NT2/D1 (cell line): ENCODE measurements at regions not wholly inside any gene's neighbourhood (a gene's known extent, or its start where the extent isn't known, plus 50 kb on each side); places are given as distances from the start of the nearest gene placed in this dataset.

Experiments used
- DNase-seq: peaks from one replicate; pipeline ENCODE4 v3.0.0-alpha.2; 2011; ENCODE audit warnings: low read depth, low spot score
- H3K27me3 ChIP-seq: 2 replicates; pipeline ENCODE4 v1.6.0; 2011; ENCODE audit warnings: mild to moderate bottlenecking; ENCODE audit not compliant: insufficient read length, insufficient read depth
- H3K36me3 ChIP-seq: 2 replicates; pipeline ENCODE4 v1.6.1; 2011; ENCODE audit warnings: mild to moderate bottlenecking, low read length, mixed read lengths; ENCODE audit not compliant: insufficient read depth, insufficient read length
- H3K4me1 ChIP-seq: 2 replicates; pipeline ENCODE4 v1.5.1; 2011; ENCODE audit not compliant: insufficient read depth, insufficient read length
- H3K4me3 ChIP-seq: 2 replicates; pipeline ENCODE4 v1.5.1; 2011; ENCODE audit warnings: low read depth; ENCODE audit not compliant: insufficient read length
- H3K9ac ChIP-seq: 2 replicates; pipeline ENCODE4 v1.6.0; 2011; ENCODE audit warnings: low read depth; ENCODE audit not compliant: insufficient read length
- H3K9me3 ChIP-seq: 2 replicates; pipeline ENCODE4 v1.5.1; 2011; ENCODE audit warnings: mild to moderate bottlenecking, low read length; ENCODE audit not compliant: insufficient read depth
- SUZ12 ChIP-seq: IDR thresholded peaks from 2 replicates; pipeline ENCODE4 v1.6.1; 2011; ENCODE audit not compliant: insufficient read length, insufficient read depth; ENCODE audit errors: extremely low read depth
- YY1 ChIP-seq: IDR thresholded peaks from 2 replicates; pipeline ENCODE4 v1.6.1; 2011; ENCODE audit not compliant: insufficient read length, insufficient read depth
- ZNF274 ChIP-seq: IDR thresholded peaks from 2 replicates; pipeline ENCODE4 v1.6.1; 2011; ENCODE audit warnings: mild to moderate bottlenecking, low read depth, low read length

DNA sequence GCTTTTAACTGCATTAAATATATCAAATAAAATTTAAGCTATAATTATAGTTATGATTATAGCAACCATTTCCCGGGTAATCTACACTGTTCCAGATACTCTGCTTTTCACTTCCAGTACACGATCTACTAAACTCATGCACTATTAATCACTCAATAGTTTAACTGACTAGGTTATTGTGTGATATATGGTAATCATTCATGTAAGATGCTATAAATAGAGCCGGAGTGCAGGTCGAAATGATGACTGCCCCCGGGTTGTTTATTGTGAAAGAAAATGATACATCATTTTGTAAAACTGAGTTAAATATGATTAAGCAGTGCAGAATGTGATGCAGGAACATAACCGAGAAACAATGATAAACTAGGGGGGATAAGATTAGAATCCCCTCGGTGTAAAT is 434.6 kb upstream of the DSEL start:
- no peaks in the 10 kb centered on the region for H3K27me3 ChIP-seq
- DNase-seq, result no peak
- no peak overlapping the region for H3K4me3 ChIP-seq
- no peaks in the 10 kb centered on the region for H3K36me3 ChIP-seq
- H3K9me3 ChIP-seq, result no peaks in the 10 kb centered on the region
- H3K9ac ChIP-seq, result no peak overlapping the region
- no peaks in the 10 kb centered on the region for H3K4me1 ChIP-seq
- TF ChIP-seq ZNF274 (no peak), YY1 (no peak), SUZ12 (no peak)

DNA sequence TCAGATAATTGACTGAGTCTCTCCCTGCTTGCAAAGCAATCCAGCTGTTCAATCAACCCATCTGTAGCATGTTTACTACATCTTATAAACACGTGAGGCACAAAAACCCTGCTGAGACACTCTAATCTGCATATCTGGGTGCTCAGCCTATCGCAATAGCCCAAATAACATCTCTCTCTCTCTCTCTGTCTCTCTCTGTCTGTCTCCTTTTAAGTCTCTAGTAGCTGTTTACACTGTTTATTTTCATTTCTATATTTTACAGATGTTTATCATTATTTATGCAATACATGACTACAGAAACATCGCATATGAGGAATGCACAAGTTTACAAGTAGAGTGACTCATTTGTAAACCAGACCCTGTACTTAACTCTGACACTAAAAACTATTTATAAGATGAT is 422.1 kb upstream of the DSEL start:
- TF ChIP-seq ZNF274 (no peak), YY1 (no peak), SUZ12 (no peak)
- Histone ChIP-seq H3K4me3 (no peak overlapping the region), H3K4me1 (no peaks in the 10 kb centered on the region), H3K36me3 (no peaks in the 10 kb centered on the region), H3K27me3 (no peaks in the 10 kb centered on the region), H3K9me3 (no peaks in the 10 kb centered on the region), H3K9ac (no peak overlapping the region)
- no peak for DNase-seq

DNA sequence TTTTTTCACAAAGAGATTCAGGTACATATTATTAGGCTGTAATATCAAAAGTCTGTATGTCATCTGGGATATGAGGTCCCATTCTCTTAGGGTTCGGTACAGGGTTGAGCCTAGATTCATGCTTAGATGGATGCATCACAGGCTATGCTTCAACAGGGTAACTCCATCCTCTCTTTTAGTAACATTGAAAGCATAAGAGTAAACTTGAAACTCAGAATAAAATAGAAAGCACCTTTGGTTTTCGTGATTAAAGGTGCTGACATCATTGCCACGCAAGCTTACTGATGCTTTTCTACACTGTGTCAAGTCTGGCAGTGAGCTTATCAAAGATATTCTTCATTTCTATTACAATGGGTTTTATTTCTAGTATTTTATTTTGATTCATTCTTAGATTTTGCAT is 419.1 kb upstream of the DSEL start:
- no peak for DNase-seq
- Histone ChIP-seq H3K9ac (no peak overlapping the region), H3K4me3 (no peak overlapping the region), H3K4me1 (no peaks in the 10 kb centered on the region), H3K9me3 (no peaks in the 10 kb centered on the region), H3K27me3 (no peaks in the 10 kb centered on the region), H3K36me3 (no peaks in the 10 kb centered on the region)
- no peak for TF ChIP-seq SUZ12
- TF ChIP-seq ZNF274, result no peak

DNA sequence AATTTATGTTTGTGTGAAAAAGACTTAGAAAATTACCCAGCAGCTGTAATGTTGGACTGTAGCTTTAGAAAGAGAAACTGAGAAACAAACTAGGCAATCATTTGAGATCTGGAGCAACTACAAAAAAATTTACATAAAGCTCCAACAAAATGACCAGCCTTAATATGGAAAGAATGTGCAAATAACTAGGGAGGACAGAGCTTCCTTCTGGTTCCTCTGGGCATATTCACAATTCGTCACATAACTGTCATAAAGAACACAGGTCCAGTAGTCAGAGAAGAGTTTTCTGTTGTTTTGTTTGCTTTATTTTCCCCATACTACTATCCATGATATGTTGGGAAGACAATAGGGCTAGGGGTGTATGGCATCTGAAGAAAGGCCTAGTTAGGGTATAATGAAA is 416.8 kb upstream of the DSEL start:
- Histone ChIP-seq H3K27me3 (no peaks in the 10 kb centered on the region), H3K36me3 (no peaks in the 10 kb centered on the region), H3K4me1 (no peaks in the 10 kb centered on the region), H3K4me3 (no peak overlapping the region), H3K9me3 (no peaks in the 10 kb centered on the region), H3K9ac (no peak overlapping the region)
- TF ChIP-seq SUZ12 (no peak), ZNF274 (no peak), YY1 (no peak)
- no peak for DNase-seq

DNA sequence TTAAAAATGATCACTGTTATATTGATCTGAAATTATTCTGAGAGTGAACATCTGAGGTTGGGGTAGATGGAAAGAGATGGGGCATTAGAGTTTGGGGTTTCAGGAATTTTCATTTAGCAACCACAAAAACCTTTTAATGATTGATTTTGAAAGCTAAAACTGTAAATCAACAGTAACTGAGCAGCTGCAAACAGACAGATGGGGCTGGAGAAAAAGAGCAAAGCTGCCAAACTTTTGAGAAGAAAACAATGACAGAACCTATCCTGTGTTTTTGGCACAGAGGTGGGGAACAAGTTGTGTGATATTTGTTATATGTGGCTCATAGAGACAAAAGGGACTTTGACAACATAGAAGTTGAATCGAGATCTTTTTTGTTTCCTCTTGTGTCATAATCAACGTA is 415.8 kb upstream of the DSEL start:
- H3K27me3 ChIP-seq, result no peaks in the 10 kb centered on the region
- no peak for DNase-seq
- no peaks in the 10 kb centered on the region for H3K9me3 ChIP-seq
- H3K4me3 ChIP-seq, result no peak overlapping the region
- H3K36me3 ChIP-seq, result no peaks in the 10 kb centered on the region
- H3K9ac ChIP-seq, result no peak overlapping the region
- TF ChIP-seq YY1 (no peak), ZNF274 (no peak), SUZ12 (no peak)
- no peaks in the 10 kb centered on the region for H3K4me1 ChIP-seq

DNA sequence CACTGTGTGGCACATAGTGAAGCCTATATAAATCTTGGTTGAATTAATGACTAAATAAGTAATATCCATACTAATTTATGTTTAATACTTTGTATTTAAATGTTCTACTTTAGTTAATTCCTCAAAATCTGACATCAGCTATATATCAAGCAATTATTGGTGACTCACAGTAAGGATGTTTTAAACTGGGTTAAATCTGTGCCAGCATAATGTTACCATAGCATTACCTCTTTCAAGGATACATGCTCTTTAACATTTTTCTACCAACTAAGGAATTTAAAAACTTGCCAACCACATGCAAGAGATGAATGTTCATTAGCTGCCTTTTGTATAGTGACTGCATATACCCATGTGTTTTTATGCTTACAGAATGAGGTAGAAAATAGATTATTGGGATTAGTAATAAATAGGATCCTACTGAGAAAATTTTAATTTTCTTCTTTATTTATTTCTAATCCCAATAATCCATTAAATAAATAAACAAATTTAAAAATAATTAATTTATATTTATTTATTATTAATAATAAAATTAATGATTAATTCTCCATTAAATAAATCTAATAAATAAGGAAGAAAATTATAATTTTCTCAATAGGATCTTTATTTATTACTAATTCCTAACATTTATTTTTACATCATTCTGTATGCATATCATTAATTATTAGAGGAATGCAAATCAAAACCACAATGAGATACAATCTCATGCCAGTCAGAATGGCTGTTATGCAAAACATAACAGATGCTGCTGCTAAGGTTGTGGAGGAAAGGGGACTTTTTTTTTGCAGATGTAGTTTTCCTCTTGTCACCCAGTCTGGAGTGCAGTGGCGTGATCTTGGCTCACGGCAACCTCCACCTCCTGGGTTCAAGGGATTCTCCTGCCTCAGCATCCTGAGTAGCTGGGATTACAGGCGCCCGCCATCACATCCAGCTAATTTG is 410.7 kb upstream of the DSEL start:
- H3K36me3 ChIP-seq, result no peaks in the 10 kb centered on the region
- no peaks in the 10 kb centered on the region for H3K9me3 ChIP-seq
- H3K4me1 ChIP-seq, result no peaks in the 10 kb centered on the region
- no peak overlapping the region for H3K4me3 ChIP-seq
- no peak for DNase-seq
- H3K27me3 ChIP-seq, result no peaks in the 10 kb centered on the region
- TF ChIP-seq ZNF274 (no peak), SUZ12 (no peak), YY1 (no peak)
- H3K9ac ChIP-seq, result no peak overlapping the region

DNA sequence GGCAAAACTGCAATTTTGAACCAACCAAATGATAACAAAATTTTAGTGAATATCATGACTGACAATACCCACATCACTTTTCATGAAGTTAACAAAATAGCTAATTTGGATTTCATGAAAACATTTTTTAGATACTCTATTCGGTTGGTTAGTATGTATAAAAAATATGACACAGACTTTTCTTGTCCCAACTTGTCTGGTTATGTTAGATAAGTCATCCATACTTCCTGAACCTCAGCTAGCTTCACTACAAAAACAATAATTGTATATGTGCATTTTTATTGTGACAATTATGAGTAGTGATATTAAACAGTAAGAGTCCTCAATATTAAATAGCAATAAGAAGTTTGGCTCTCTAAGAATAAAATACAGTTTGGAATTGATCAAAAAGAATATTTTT is 408.1 kb upstream of the DSEL start:
- DNase-seq, result no peak
- no peak overlapping the region for H3K9ac ChIP-seq
- H3K4me1 ChIP-seq, result no peaks in the 10 kb centered on the region
- H3K27me3 ChIP-seq, result no peaks in the 10 kb centered on the region
- TF ChIP-seq SUZ12 (no peak), YY1 (no peak), ZNF274 (no peak)
- no peak overlapping the region for H3K4me3 ChIP-seq
- H3K36me3 ChIP-seq, result no peaks in the 10 kb centered on the region
- no peaks in the 10 kb centered on the region for H3K9me3 ChIP-seq

DNA sequence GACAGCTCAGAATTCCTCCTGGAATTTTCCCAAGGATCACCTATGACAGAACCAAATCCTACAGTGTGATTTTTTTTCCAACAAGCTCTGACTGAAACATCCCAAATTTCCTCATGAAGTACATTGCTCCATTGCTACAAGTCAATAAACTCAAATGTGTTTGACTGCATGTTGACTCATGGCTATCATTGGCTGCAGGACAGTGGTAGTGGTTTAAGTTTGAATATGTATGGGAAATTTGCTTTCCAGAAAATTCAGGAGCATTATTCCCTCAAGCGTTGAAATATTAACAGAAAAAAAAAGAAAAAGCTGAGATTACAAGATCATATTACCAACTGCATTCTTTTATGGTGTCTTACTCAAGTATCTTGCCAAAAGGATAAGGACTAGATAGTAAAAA is 402.8 kb upstream of the DSEL start:
- Histone ChIP-seq H3K4me3 (no peak overlapping the region), H3K9me3 (no peaks in the 10 kb centered on the region), H3K36me3 (no peaks in the 10 kb centered on the region), H3K27me3 (no peaks in the 10 kb centered on the region), H3K4me1 (no peaks in the 10 kb centered on the region), H3K9ac (no peak overlapping the region)
- DNase-seq, result no peak
- TF ChIP-seq SUZ12 (no peak), ZNF274 (no peak), YY1 (no peak)
